GM19372 (cell line): ENCODE measurements at regions not wholly inside any gene's neighbourhood (a gene's known extent, or its start where the extent isn't known, plus 50 kb on each side); places are given as distances from the start of the nearest gene placed in this dataset.

Source experiments
- ATAC-seq: cut with Tn5 transposase; IDR thresholded peaks from one replicate; pipeline ENCODE4 v1.9.1; 2021; ENCODE audit warnings: mild to moderate bottlenecking, low read depth, moderate library complexity; ENCODE audit not compliant: unreplicated experiment

DNA sequence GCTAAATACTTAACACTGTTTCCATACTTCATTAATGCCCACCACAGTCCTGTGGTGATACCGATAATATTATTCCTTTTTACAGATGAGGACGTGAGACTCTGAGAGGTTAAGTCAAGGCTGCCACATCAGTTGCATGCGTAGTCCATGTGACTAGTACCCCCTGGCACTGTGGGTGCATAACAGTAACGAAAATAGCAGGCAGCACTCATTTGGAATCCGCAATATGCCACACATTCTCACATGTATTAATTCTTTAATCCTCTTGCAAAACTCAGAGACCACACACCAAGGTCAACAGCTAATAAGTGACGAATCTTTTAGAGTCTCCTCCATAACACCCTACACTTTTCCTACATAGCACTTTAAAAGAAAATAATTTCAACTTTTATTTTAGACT is 99.5 kb upstream of the HABP2 start:
- no peak for ATAC-seq

DNA sequence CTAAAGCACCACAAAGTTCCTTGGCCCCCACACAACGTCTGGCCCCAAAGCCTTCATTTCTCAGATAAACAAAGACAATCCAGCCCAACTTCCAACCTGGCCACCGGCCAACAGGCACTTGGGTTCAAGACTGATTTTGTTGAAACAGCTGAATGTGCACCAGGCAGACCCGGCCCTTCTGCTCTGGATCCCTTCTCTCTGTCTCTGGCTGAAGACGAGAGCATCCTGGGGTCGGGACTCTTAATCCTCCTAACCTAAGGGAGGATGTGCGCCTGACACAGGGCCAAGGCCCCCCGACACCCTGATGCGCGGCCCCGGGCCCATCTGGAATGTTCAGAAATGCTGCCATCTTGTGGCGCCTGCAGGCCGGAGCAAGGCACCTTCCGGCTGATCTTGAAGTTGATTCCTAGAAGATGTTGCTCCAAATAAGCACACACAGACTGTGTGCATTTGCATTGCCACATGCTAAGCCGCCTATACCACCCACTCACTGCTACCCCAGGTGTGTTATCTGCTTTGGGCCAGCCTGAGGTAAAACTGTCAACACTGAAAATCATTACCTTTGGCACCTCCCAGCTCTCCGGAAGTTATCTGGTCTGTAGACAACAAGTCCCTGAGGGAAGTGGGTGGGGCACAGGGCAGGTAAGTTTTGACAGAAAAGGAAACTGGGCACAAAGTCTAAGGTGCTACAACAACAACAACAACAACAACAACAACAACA is 98.4 kb upstream of the HABP2 start:
- ATAC-seq: no peak

DNA sequence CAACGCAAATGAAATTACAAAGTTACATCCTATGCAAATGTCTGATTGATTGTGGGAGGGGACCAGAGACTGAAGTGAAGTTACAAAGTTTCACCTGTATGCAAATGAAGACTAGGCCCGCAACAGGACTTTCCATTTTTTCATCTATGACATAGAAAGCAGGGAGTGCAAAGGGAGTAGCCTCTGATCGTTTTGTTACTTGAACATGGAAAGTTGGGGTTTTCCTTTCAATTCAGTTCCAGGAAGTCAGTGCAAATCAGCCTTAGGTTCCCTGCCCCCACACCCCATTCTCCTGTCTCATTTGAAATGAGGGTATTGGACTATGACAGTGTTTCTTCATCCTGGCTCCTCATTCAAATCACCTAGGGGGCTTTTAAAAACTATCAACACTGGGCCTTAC is 96.9 kb upstream of the HABP2 start:
- no peak for ATAC-seq

DNA sequence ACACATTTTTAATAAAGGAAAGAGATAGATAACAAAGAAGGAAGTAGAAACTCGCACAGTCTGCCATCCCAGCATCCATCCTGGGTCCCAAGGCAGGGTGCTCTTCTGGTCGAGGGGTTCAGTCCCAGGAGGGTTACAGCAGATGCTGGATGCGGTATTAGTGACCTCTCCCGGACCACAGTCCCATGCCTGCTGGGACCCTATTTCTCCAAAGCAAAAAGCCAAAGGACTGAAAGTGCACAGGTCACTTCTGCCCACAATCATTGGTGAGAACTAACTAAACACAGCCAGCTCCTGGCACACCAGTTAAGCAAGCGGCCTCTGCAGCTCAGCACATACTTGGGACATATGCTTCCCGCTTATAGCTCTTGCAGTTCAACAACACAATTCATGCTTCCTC is 96.1 kb upstream of the HABP2 start:
- no peak for ATAC-seq

DNA sequence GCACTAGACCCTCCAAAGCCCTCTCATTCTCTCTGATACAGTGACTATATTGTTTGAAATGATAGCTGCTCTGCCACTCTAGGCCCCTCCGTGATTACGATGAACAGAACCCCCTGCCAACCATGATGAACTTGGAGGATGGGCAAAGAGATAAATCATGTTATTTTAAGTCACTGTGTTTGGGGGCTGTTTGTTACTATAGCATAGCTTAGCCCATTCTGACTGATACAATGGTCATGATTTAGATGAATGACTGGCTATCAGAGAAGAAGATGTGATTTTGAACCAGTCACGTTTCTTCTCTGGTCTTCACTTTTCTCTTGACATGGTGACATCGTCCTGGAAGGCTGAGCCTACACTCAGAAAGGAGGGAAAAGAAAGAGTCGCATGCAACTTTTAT is 95.4 kb upstream of the HABP2 start:
- no peak for ATAC-seq

DNA sequence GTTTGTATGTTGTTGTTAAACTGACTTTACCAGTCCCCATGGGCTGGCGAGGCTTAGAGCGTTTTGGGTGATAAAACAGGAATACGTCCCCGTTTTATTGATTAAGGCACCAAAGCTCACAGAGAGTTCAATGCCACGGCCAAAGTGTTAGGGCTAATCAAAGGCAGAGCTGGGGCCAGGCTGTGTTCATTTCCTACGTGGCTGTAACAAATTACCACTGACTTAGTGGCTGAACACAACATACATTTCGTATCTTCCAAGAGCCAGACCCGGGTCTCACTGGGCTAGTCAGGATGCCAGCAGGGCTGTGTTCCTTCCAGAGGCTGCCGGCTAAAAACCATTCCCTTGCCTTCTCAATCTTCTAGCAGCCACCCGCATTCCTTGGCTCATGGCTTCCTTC is 94.4 kb upstream of the HABP2 start:
- no peak for ATAC-seq

DNA sequence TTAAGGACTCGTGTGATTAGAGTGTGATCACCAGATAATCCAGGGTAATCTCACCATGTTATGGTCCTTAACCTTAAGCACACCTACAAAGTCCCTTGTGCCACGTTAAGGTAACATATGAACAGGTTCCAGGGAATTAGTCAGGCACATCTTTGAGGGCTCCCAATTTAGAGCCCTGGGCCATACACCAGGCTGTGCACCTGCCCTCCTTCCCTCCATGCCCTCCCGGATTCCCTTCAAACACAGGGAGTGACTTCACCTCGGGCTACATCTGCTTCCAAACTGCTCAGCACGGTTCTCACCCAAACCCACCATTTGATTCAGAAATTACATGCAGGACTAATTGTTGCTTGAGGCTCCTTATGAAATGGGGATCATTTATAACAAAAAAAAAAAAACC is 93.9 kb upstream of the HABP2 start:
- no peak for ATAC-seq

DNA sequence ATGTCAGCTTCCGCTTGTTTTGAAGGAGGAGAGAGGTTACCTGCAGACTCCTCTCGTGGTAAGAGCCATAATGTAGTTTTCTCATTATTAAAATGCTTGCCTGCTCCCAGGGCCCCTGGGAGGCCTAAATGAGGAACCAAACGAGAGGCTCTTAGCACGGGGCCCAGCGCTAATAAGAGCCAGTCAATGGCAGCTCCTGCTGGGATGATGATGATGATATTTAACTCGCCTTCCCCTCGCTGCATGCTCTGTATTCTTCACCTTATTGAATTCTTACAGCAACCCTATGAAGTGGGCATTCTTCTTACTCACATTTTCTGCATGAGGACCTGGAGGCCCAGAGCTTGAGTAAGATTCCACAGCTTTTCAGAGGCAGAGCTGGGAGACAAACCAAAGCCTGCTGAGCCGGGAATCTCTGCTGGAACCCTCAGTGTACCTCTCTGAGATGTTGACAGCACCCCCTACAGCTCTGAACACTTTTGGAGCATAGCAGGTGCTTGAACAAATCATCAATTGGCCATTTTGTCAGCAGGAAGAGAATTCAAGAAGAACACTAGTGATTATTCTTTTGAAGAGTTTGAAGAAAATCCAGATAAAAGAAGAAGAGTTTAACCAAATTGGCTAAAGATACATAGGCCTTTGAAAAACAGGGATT is 93.1 kb upstream of the HABP2 start:
- no peak for ATAC-seq

DNA sequence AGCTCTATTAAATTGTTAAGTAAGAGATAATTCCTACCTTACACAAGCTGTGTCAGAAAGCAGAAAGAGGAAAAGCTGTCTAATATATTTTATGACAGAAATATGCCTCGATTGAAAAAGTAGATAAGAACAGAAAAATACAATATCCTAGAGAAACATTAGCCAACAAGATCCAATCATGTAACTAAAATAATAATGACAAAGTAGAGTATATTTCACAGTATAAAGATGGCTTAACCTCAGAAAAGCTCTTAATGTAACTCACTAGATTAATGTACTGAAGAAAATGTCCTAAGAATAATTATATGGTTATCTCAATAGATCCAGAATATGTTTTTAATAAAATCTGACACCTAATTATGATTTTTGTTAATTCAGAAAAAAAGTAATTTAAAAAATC is 89.8 kb upstream of the HABP2 start:
- ATAC-seq: no peak

DNA sequence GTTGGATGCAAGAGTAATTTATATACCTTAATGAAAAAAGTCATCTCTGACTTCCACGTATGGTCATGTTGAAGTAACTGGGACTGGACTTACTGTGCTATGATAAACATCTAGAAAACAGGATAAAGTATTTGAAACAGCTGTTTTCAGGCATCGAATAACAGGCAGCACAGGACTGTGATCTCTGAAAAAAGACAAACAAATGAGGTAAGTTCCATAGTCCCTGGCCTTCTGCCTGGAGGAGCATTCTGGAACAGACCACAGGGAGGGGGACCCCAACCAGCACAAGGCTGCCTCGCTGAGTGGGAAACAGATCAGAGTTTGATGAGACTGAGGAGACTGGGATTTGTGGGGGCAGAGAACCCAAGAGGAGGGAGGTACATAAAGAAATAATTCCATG is 89.1 kb upstream of the HABP2 start:
- ATAC-seq: no peak

DNA sequence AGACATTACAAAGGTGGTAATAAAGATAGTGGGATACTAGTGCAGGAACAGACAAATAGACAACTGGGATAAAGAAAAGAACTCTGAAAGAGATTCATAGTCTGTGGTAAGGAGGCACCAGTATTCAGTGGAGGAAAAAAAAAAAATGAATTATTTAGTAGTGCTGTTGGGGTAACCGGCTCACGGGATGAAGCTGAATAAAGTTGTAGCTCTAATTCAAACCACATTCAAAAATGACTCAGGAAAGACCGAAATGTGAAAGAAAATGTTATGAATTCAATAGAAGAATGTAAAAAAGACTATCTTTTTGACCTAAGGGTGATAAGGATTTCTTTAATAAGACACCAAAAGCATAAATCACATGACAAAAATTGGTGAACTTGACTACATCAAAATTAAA is 83.1 kb upstream of the HABP2 start:
- no peak for ATAC-seq

DNA sequence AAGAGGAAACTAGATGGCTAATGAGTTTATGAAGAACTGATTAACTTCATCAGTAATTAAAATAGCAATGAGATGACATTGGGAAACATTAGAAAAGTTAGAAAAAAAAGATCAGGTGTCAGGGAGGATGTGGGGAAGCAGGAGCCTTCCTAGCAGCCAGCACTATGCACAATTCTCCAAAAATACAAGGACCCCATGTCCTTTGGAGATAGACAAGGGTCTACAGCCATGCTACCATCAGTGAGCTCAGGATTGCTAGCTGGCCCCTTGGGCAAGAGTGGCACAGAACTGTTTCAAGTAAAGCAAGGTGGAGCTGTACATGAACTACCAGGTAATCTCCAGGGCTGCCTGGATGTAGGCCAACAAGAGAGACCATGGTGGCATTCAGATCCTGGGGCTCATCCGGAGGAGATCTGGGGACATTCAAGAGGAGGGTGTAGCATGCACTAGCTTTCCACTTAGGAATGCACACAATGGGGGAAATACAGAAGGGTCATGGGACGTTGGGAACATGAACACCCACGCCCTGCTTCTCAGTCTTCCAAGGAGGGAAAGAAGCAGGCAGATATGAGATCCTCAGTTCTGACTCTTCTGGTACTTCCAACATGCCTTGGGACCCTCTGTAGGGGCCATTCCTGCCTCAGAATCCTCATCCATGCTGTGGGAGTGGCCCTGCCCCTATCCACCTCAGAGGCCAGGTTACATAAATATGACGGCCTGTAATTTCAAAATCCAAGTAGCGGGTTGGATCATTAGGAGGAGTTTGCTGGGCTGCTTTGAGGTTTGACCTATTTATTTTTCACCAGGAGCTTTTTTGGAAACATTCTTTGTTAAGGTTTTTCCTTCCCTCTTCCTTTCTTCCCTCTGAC is 82.2 kb upstream of the HABP2 start:
- ATAC-seq: no peak

DNA sequence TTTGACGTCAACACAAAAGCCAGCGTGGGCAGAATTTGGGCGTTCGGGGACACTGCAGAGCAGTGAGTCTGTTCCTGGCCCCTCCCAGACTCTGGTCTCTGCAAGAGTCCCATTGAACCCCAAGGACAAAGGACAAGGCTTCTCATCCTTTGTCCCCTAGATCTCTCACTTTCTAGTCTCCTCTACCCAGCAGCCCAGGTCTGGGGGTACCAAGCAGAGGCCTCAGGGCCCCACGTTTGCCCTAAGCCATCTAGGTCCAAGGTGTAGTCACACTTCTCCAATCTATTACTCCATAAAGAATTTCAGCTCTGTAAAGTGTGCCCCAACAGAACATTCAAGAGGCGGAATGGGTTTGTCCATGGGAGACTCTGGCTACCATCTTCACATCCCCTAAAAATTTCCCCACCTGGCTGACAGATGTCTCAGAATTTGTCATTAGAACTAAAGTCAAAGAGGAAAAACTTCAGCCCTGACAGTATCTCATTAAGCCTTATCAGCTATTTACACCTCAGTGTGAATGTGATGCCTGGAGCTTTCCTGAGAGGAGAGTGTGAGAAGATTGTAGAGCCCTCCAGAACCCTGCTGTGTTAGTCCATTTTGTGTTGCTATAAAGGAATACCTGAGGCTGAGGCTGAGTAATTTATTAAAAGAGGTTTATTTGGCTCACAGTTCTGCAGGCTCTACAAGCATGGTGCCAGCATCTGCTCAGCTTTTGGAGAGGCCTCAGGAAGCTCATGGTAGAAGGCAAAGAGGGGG is 81.4 kb upstream of the HABP2 start:
- ATAC-seq: no peak

DNA sequence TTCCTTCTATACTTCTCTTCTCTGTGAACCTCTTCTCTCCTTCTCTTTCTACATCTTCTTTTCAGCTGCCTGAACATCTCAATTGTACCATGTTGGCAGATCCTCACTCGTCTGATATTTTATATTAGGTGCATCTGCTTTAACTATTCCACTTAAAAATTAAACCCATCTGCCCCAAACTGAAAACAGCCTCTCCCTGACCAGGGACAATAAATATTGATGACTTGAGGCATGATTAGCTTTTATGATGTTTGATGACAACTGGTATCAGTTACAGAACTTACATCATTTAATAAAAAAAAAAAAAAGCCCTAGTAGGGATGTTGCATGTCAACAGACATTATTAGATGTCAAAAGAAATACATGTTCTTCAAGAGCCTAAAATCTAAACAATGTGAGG is 79.8 kb upstream of the HABP2 start:
- ATAC-seq: no peak

DNA sequence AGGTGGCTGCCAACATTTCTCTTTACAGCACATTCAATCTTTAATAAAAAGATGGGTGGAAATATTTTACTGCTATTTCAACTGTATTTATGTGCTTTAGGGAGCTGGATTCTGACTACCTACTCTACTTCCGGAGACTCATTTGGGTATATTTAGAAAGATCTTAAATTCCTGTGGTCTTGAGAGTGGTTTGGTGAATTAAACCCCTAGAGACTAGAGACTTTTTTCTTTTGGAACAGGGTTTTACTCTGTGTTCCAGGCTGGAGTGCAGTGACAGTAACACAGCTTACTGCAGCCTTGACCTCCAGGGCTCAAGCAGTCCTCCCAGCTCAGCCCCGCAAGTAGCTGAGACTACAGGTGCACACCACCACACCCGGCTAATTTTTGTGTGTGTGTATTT is 79.0 kb upstream of the HABP2 start:
- ATAC-seq: no peak

DNA sequence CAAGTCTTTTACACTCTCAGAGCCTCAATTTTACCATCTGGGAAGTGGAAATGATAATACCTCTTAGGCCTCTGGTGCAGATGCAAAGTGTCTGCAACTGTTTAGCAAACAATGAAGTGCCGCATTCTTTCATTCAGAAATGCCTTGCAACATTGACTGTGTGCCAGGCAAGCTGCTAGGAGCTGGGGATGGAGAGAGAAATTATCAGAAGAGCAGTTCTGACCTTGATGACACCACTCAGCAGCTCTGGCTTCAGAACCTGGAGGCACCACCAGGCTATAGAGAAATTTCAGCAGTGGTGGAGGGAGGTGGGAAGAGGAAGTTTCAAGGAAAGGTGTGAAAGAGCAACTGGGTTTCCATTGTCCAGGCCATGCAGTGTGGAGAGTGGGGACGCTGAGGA is 78.1 kb upstream of the HABP2 start:
- no peak for ATAC-seq

DNA sequence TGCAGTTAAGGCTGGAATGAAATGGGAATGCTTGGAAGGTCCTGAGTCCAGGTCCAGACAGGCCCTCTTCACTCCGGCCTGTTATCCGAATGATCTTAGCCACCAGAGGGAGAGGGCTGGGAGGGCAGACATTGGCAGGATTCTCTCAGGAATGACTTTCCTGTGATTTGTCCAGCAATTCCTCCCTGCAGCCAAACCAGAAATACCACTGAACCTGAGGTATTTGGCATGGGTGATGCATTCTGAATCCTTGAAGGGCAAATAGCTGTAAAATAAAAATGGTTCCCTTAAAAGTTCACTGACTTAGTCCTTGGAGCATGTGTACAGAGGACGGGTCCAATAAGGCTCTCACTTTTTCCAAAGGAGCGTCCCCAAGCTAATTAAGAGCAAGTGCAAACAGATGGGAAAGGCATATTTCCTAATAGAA is 77.5 kb upstream of the HABP2 start:
- no peak for ATAC-seq

DNA sequence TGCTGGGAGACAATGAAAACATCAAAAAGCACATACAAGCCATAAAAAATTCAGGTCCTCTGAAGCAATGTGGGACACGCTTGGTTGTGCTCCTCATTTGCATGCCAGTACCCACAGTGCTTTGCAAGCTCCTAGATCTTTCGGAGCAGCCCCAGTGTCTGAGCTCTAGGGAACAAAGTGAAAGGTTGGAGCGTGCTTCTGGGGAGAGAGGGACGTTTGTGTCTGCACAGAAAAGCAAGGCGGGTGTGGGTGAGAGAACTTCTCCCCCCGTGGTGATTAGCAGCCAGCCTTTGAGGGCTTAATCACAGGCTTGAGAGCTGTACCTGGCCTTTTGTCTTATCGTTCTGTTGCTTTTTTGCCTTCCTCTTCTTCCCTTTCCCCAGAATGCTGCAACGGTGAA is 76.7 kb upstream of the HABP2 start:
- no peak for ATAC-seq

DNA sequence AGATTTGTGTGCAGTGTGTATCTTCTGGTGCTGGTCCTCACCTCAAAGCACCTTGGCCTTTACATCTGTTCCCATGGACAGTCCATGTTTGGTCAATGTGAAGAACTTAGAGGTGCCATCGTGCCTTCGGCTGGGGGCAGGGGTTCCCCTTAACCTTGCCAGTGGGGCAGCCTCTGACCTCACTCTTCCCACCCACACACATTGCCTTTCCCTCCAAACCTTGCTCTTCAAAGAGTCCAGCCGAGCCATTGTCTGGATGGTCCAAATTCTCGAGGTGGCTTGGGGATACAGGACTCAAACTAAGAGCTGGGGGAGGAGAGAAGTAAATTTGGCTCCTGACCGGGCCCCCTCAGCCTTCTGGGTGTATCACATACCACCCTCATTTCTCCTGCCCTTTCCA is 76.2 kb upstream of the HABP2 start:
- ATAC-seq: no peak

DNA sequence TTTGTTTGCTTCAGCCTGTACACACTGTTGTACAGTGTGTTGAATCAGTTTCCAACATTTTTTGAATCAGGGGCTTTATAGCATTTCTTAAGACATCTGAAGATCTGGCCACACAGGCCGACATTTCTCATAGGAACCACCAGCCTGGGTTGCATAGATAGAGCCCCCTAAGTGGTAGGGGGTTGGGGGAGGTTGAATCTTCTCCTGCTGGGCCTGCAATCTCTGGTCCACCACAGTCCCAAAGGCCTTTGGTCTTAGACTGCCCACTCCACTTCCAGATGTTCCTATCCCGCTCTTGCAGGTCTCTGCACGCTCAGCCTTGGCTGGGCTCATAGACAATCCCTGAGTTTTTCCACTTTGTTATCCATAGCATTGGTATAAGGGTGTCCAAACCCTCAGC is 75.4 kb upstream of the HABP2 start:
- ATAC-seq: no peak
